Stomach smooth muscle (tissue), 2 donors: ENCODE measurements at regions not wholly inside any gene's neighbourhood (a gene's known extent, or its start where the extent isn't known, plus 50 kb on each side); places are given as distances from the start of the nearest gene placed in this dataset.

Source experiments
- H3K27ac ChIP-seq: one replicate; pipeline ENCODE4 v1.7.0; 2013; ENCODE audit warnings: mild to moderate bottlenecking, low read length, inconsistent platforms
- H3K27me3 ChIP-seq, 2 donors: one replicate each; pipeline ENCODE4 v1.7.0; 2013; ENCODE audit warnings: low read length in 2 of 2; ENCODE audit not compliant: insufficient read depth in 2 of 2, control insufficient read depth in 1 of 2
- H3K36me3 ChIP-seq, 2 donors: one replicate each; pipeline ENCODE4 v1.7.0; 2013; ENCODE audit warnings: low read length in 2 of 2; ENCODE audit not compliant: control insufficient read depth in 2 of 2, insufficient read depth in 2 of 2
- H3K4me1 ChIP-seq: one replicate; pipeline ENCODE4 v1.7.0; 2013; ENCODE audit warnings: low read length; ENCODE audit not compliant: control insufficient read depth, insufficient read depth
- H3K4me3 ChIP-seq, 2 donors: one replicate each; pipeline ENCODE4 v1.7.0; 2013; ENCODE audit warnings: low read length in 2 of 2
- H3K9ac ChIP-seq, 2 donors: one replicate each; pipeline ENCODE4 v1.7.0; 2013; ENCODE audit warnings: low read length in 2 of 2, mild to moderate bottlenecking in 1 of 2
- H3K9me3 ChIP-seq, 2 donors: one replicate each; pipeline ENCODE4 v1.7.0; 2013; ENCODE audit warnings: low read length in 2 of 2; ENCODE audit not compliant: control insufficient read depth in 2 of 2
- donor health status: healthy.
- donor health status: Pancreatic carcinoma.

DNA sequence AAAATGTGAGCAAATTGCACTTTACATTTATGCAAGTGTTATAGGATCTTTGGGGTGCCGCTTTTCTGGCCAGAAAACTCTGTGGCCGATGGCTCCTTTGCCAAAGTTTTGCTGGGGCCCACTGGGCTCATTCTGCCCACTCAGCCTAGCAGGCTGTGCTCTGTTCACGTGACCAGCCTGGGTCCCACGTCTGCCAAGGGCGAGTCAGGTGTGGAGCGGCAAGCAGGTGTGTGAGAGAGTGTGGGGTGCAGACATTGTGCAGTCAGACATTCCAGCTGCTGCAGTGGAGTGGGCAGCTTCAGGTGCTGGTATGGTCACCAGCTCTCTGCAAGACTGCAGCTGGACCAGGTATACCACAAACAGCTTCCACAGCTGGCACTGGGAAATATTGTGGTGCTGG lies 2305.7 kb downstream of the PCDH9 start:
- H3K4me1 ChIP-seq, result no peaks in the 10 kb centered on the region
- H3K9me3 ChIP-seq, result no peaks in the 10 kb centered on the region
- H3K27me3 ChIP-seq, result no peaks in the 10 kb centered on the region
- no peak overlapping the region for H3K4me3 ChIP-seq
- no peak overlapping the region for H3K27ac ChIP-seq
- no peak overlapping the region for H3K9ac ChIP-seq
- H3K36me3 ChIP-seq, result no peaks in the 10 kb centered on the region

GRCh38 chr13:64917566-64917965 lies 2312.6 kb downstream of the PCDH9 start:
- no peak overlapping the region for H3K27ac ChIP-seq
- H3K4me1 ChIP-seq, result no peaks in the 10 kb centered on the region
- no peaks in the 10 kb centered on the region for H3K36me3 ChIP-seq
- H3K4me3 ChIP-seq, result no peak overlapping the region
- H3K27me3 ChIP-seq, result no peaks in the 10 kb centered on the region
- no peak overlapping the region for H3K9ac ChIP-seq
- no peaks in the 10 kb centered on the region for H3K9me3 ChIP-seq

DNA sequence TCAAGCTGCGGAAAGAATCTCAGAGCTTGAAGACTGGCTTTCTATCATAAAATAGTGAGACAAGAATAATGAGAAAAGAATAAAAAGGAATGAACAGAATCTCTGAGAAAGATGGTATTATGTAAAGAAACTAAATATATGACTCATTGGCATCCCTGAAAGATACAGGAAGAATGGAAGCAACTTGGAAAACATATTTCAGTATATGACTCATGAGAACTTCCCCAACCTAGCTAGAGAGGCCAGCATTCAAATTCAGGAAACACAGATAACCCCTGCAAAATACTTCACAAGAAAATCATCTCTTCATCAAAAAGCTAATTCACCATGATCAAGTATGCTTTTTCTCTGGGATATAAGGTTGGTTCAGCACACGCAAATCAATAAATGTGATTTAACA lies 2318.0 kb downstream of the PCDH9 start:
- Histone ChIP-seq H3K36me3 (no peaks in the 10 kb centered on the region), H3K9me3 (no peaks in the 10 kb centered on the region), H3K4me3 (no peak overlapping the region), H3K9ac (no peak overlapping the region), H3K27ac (no peak overlapping the region), H3K27me3 (no peaks in the 10 kb centered on the region), H3K4me1 (no peaks in the 10 kb centered on the region)

DNA sequence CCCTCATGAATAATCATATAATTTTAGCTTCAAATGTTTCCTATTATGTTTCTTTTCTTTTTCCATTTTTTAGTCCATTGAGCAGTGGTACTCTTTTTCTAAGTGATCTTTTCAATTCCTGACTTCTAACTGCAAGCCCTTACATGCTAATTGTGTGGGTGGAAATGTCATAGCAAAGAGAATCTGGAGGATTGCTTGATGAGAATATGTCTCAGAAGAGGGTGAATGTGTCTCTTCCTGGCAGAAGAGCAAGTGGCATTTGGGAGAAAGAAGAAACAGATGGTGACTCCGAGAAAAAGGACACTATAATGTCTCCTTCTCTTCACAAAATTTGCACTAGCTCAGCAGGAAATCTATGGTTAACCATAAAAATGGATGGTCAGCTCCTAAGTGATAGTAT lies 2320.0 kb downstream of the PCDH9 start:
- Histone ChIP-seq H3K4me3 (no peak overlapping the region), H3K27me3 (no peaks in the 10 kb centered on the region), H3K27ac (no peak overlapping the region), H3K4me1 (no peaks in the 10 kb centered on the region), H3K36me3 (no peaks in the 10 kb centered on the region), H3K9ac (no peak overlapping the region), H3K9me3 (no peaks in the 10 kb centered on the region)

DNA sequence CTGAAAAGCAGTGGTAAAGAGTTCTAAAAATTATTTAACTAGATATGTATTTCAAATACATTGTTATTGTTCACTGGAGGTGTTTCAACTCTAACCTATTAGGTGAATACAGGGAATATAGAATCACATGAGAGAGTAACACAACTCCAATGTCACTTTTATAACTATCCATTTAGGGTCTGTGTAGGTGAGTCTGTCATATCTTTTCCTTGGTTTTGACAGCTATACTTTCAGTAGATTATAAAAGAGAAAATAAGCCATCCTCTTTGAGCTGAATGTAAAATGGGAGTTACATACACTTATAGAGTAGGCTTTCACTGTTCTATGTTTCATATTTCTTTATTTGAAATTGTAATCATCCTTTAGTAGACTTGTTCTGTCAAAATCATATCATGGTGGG lies 2321.0 kb downstream of the PCDH9 start:
- Histone ChIP-seq H3K4me3 (no peak overlapping the region), H3K9me3 (no peaks in the 10 kb centered on the region), H3K4me1 (no peaks in the 10 kb centered on the region), H3K27ac (no peak overlapping the region), H3K27me3 (no peaks in the 10 kb centered on the region), H3K36me3 (no peaks in the 10 kb centered on the region), H3K9ac (no peak overlapping the region)

GRCh38 chr13:64900039-64900438 lies 2330.1 kb downstream of the PCDH9 start:
- H3K4me1 ChIP-seq, result no peaks in the 10 kb centered on the region
- H3K27me3 ChIP-seq, result no peaks in the 10 kb centered on the region
- H3K27ac ChIP-seq, result no peak overlapping the region
- no peaks in the 10 kb centered on the region for H3K9me3 ChIP-seq
- no peak overlapping the region for H3K4me3 ChIP-seq
- H3K9ac ChIP-seq, result no peak overlapping the region
- no peaks in the 10 kb centered on the region for H3K36me3 ChIP-seq

- H3K27me3 ChIP-seq, result no peaks in the 10 kb centered on the region
- no peak overlapping the region for H3K27ac ChIP-seq
- no peak overlapping the region for H3K9ac ChIP-seq
- H3K4me3 ChIP-seq, result no peak overlapping the region
- no peaks in the 10 kb centered on the region for H3K36me3 ChIP-seq
- no peaks in the 10 kb centered on the region for H3K9me3 ChIP-seq
- no peaks in the 10 kb centered on the region for H3K4me1 ChIP-seq
Observed at GRCh38 chr13:64884976-64885375, 2345.2 kb downstream of the PCDH9 start.

DNA sequence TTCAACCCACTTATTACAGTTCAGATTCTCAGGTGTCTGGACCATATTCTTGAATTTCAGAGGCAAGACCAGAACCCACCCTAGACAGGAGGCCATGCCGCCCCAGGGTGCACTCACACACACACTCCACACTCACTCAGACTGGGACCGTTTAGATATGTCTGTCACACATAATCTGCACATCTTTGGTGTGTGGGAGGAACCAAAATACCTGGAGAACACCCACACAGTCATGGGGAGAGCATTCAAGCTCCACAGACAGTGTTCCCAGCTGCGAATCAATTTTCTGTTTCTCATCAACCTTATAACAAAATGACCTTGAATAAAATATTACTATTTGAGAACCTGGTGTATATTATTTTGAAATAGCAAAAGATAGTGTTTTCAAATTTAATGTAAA lies 2353.0 kb downstream of the PCDH9 start:
- no peaks in the 10 kb centered on the region for H3K36me3 ChIP-seq
- H3K4me3 ChIP-seq, result no peak overlapping the region
- H3K9ac ChIP-seq, result no peak overlapping the region
- H3K27me3 ChIP-seq, result no peaks in the 10 kb centered on the region
- H3K9me3 ChIP-seq, result peaks cover 0 to 2% of the 10 kb centered on the region in 2 donors
- H3K4me1 ChIP-seq, result no peaks in the 10 kb centered on the region
- no peak overlapping the region for H3K27ac ChIP-seq

DNA sequence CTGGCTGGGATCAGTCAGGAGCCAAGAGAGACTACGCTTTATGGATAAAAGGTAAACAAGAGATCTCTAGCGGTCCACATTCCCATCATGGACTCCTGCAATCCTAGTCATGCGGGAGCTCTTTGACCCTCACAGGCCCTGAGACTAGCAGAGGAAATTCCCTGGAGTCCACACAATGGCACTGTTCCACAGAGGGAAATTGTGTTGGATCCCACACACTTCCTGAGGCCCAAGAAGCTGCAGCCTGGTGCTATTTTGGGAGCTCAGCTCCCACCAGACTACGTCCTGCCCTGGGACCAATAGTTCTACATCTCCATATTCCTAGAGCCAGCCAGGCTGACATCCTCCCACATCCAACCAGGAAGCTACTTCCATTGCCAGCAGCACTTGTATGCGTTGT lies 2358.4 kb downstream of the PCDH9 start:
- Histone ChIP-seq H3K9ac (no peak overlapping the region), H3K27me3 (no peaks in the 10 kb centered on the region), H3K27ac (no peak overlapping the region), H3K36me3 (no peaks in the 10 kb centered on the region), H3K4me1 (no peaks in the 10 kb centered on the region), H3K4me3 (no peak overlapping the region), H3K9me3 (peaks cover 0 to 6% of the 10 kb centered on the region in 2 donors)

- Histone ChIP-seq H3K4me1 (no peaks in the 10 kb centered on the region), H3K9ac (no peak overlapping the region), H3K9me3 (peaks cover 0 to 6% of the 10 kb centered on the region in 2 donors), H3K4me3 (no peak overlapping the region), H3K27ac (no peak overlapping the region), H3K36me3 (no peaks in the 10 kb centered on the region), H3K27me3 (no peaks in the 10 kb centered on the region)
Observed at GRCh38 chr13:64869539-64869938, 2360.6 kb downstream of the PCDH9 start.

DNA sequence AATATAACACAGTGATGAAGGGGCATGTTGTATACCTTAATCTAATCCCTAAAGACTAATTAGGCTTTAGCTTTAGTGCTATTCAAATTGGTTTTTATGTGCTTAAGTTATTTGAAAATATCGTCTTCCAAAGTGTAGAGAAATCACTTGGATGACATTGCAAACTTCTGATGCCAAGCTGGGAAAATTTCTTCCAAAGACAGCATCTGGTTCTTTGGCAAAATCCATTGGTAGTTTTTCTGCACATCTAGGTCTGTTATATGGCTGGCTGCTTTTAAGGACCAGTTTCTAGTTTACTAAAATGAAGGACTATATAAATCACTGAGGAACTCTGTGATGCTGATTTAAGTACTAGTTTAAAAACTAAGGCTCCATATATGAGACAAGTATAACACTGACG lies 2362.3 kb downstream of the PCDH9 start:
- H3K27ac ChIP-seq, result no peak overlapping the region
- H3K27me3 ChIP-seq, result no peaks in the 10 kb centered on the region
- no peaks in the 10 kb centered on the region for H3K4me1 ChIP-seq
- H3K4me3 ChIP-seq, result no peak overlapping the region
- H3K36me3 ChIP-seq, result no peaks in the 10 kb centered on the region
- no peak overlapping the region for H3K9ac ChIP-seq
- H3K9me3 ChIP-seq, result peaks cover 0 to 6% of the 10 kb centered on the region in 2 donors

GRCh38 chr13:64866331-64866730 lies 2363.8 kb downstream of the PCDH9 start:
- no peak overlapping the region for H3K4me3 ChIP-seq
- H3K9me3 ChIP-seq, result no peaks in the 10 kb centered on the region
- no peaks in the 10 kb centered on the region for H3K4me1 ChIP-seq
- no peak overlapping the region for H3K27ac ChIP-seq
- no peak overlapping the region for H3K9ac ChIP-seq
- no peaks in the 10 kb centered on the region for H3K27me3 ChIP-seq
- H3K36me3 ChIP-seq, result no peaks in the 10 kb centered on the region
